C4-2B (cell line): ENCODE measurements at regions not wholly inside any gene's neighbourhood (a gene's known extent, or its start where the extent isn't known, plus 50 kb on each side); places are given as distances from the start of the nearest gene placed in this dataset.

Source experiments
- ZFX ChIP-seq: fragments of 450-650 bp; IDR thresholded peaks from 2 replicates; pipeline ENCODE4 v1.6.1; 2017
- TF ChIP-seq, protein P1 (sequence below): fragments of 450-650 bp; conservative IDR thresholded peaks from 2 replicates; pipeline ENCODE4 v1.5.1; 2017; ENCODE audit warnings: mild to moderate bottlenecking

DNA sequence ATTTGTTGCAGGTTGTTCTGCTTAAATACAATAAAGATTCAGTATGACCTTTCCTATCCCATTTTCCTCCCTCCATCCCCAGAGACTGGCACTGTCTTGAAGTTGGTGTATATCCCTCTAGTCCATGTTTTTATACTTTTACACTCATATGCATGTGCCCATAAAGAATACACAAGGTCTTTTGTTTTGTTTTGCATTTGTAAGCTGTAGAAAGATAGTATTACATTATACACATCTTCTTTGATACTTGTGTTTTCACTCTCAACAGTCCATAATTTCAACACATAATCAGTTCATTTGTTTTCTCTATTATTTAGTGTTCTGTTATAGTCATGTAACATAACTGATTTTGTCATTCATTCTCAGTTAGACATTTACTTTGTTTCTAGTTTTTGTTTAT, 88.7 kb upstream of the AADACL2 start:
- no peak for TF ChIP-seq ZFX
- TF ChIP-seq, protein P1, sequence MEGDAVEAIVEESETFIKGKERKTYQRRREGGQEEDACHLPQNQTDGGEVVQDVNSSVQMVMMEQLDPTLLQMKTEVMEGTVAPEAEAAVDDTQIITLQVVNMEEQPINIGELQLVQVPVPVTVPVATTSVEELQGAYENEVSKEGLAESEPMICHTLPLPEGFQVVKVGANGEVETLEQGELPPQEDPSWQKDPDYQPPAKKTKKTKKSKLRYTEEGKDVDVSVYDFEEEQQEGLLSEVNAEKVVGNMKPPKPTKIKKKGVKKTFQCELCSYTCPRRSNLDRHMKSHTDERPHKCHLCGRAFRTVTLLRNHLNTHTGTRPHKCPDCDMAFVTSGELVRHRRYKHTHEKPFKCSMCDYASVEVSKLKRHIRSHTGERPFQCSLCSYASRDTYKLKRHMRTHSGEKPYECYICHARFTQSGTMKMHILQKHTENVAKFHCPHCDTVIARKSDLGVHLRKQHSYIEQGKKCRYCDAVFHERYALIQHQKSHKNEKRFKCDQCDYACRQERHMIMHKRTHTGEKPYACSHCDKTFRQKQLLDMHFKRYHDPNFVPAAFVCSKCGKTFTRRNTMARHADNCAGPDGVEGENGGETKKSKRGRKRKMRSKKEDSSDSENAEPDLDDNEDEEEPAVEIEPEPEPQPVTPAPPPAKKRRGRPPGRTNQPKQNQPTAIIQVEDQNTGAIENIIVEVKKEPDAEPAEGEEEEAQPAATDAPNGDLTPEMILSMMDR = no peak
